ENCODE measurements at regions not wholly inside any gene's neighbourhood (a gene's known extent, or its start where the extent isn't known, plus 50 kb on each side); places are given as distances from the start of the nearest gene placed in this dataset.

- TF ChIP-seq, protein P1, sequence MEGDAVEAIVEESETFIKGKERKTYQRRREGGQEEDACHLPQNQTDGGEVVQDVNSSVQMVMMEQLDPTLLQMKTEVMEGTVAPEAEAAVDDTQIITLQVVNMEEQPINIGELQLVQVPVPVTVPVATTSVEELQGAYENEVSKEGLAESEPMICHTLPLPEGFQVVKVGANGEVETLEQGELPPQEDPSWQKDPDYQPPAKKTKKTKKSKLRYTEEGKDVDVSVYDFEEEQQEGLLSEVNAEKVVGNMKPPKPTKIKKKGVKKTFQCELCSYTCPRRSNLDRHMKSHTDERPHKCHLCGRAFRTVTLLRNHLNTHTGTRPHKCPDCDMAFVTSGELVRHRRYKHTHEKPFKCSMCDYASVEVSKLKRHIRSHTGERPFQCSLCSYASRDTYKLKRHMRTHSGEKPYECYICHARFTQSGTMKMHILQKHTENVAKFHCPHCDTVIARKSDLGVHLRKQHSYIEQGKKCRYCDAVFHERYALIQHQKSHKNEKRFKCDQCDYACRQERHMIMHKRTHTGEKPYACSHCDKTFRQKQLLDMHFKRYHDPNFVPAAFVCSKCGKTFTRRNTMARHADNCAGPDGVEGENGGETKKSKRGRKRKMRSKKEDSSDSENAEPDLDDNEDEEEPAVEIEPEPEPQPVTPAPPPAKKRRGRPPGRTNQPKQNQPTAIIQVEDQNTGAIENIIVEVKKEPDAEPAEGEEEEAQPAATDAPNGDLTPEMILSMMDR (IDR thresholded peaks at IDR 0.05) = no peak
- no peak for TF ChIP-seq SIN3A (IDR thresholded peaks at IDR 0.05; ENCODE audit: borderline replicate concordance, insufficient read depth, low read depth, low read length)
Observed at GRCh38 chr13:76349700-76350099, 536.5 kb downstream of the KCTD12 start.

Measured in Panc1 (cell line).